ENCODE measurements at regions not wholly inside any gene's neighbourhood (a gene's known extent, or its start where the extent isn't known, plus 50 kb on each side); places are given as distances from the start of the nearest gene placed in this dataset.

DNA sequence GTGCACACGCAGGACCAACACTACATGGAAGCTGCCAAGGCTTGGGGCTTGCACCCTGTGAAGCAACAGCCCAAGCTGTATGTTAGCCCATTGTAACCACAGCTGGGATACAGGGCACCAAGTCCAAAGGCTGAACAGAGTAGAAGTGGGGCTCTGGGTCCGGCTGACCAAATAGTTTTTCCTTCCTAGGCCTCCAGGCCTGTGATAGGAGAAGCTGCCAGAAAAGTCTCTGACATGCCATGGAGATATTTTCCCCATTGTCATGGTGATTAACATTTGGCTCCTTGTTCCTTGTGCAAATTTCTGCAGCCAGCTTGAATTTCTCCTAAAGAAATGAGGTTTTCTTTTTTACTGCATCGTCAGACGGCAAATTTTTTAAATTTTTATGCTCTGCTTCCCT, 941.2 kb downstream of the FAM181B start:
- TF ChIP-seq POLR2A (IDR thresholded peaks at IDR 0.05; ENCODE audit: low read length), result no peak
- TF ChIP-seq GATA1 (IDR thresholded peaks at IDR 0.05; ENCODE audit: low read depth, low read length), result no peak
